Activated CD8-positive, alpha-beta T cell treated with anti-CD3 and anti-CD28 coated beads, Interleukin-2, amount 10 ng/mL, durations not matched to agents 7 days and 5 days (primary cell): ENCODE measurements at regions not wholly inside any gene's neighbourhood (a gene's known extent, or its start where the extent isn't known, plus 50 kb on each side); places are given as distances from the start of the nearest gene placed in this dataset.

Experiments used
- ATAC-seq: fragments of 150-1000 bp; cut with Tn5 transposase; one replicate; pipeline ENCODE4 v1.10.0; 2021; ENCODE audit warnings: moderate library complexity
- CTCF ChIA-PET: fragments of 350-600 bp; sonication (Branson Sonifier 250); formaldehyde crosslinking; loops from one replicate; lab custom pipeline; 2021; ENCODE audit warnings: antibody characterized with exemption; lab: Charles Lee
- POLR2A ChIA-PET: fragments of 350-600 bp; sonication (Branson Sonifier 250); formaldehyde crosslinking; loops from one replicate; lab custom pipeline; 2021; ENCODE audit warnings: antibody characterized with exemption; lab: Charles Lee
- DNase-seq: peaks from one replicate; pipeline ENCODE4 v3.0.0-alpha.2; 2020
- H3K27ac Mint-ChIP-seq: one replicate; pipeline ENCODE4 v1.8.0; 2021; ENCODE audit warnings: mild to moderate bottlenecking, mixed read lengths
- H3K27me3 Mint-ChIP-seq: one replicate; pipeline ENCODE4 v1.8.0; 2021; ENCODE audit warnings: low read depth, mixed read lengths
- H3K36me3 Mint-ChIP-seq: one replicate; pipeline ENCODE4 v1.8.0; 2021; ENCODE audit warnings: low read depth, mixed read lengths
- H3K4me1 Mint-ChIP-seq: one replicate; pipeline ENCODE4 v1.8.0; 2021; ENCODE audit warnings: low read depth, mixed read lengths
- H3K4me3 Mint-ChIP-seq: one replicate; pipeline ENCODE4 v1.8.0; 2021; ENCODE audit warnings: mild to moderate bottlenecking, mixed read lengths
- H3K9me3 Mint-ChIP-seq: one replicate; pipeline ENCODE4 v1.8.0; 2022; ENCODE audit warnings: mixed read lengths; ENCODE audit not compliant: insufficient read depth

- CTCF ChIA-PET = no interaction called here
- no peaks in the 10 kb centered on the region for H3K36me3 Mint-ChIP-seq
Observed at GRCh38 chr14:27528328-27528727, 930.5 kb upstream of the NOVA1 start.

GRCh38 chr14:27536748-27537147 is 938.9 kb upstream of the NOVA1 start:
- DNase-seq = no peak
- Mint-ChIP-seq H3K36me3 (no peaks in the 10 kb centered on the region), H3K4me3 (no peak overlapping the region), H3K9me3 (peaks cover 20% of the 10 kb centered on the region), H3K27me3 (no peaks in the 10 kb centered on the region), H3K4me1 (no peaks in the 10 kb centered on the region), H3K27ac (no peak overlapping the region)
- ChIA-PET POLR2A (no interaction called here), CTCF (no interaction called here)
- ATAC-seq = no peak

More at GRCh38 chr14:27528328-27528727, 930.5 kb upstream of the NOVA1 start:
- no peak overlapping the region for H3K27ac Mint-ChIP-seq
- POLR2A ChIA-PET = no interaction called here
- H3K4me1 Mint-ChIP-seq = no peaks in the 10 kb centered on the region
- peaks cover 21% of the 10 kb centered on the region for H3K9me3 Mint-ChIP-seq
- no peaks in the 10 kb centered on the region for H3K27me3 Mint-ChIP-seq
- ATAC-seq (no peak), DNase-seq (no peak)
- H3K4me3 Mint-ChIP-seq = no peak overlapping the region

DNA sequence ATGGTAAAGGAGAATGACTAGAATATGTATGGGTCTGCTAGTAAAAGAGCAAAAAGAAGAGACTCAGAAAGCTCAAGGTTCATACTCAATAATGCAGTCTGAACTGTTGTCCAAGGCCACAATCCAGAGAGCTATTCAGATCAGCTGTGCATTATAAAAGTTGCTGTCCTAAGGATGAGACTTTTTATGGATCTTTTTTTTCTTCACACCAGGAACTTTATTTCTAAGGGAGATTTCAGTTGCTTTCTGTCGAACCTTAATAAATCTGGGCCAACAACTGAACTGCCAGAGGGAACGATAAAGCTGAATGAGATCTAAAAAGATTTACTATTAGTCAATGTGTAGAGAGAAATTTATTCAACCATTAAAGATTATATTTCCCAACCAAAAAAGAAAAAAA is 948.3 kb upstream of the NOVA1 start:
- Mint-ChIP-seq H3K36me3 (no peaks in the 10 kb centered on the region), H3K4me1 (no peaks in the 10 kb centered on the region), H3K9me3 (peaks cover 8% of the 10 kb centered on the region), H3K4me3 (no peak overlapping the region), H3K27me3 (no peaks in the 10 kb centered on the region), H3K27ac (no peak overlapping the region)
- no peak for DNase-seq
- CTCF ChIA-PET = no interaction called here
- no peak for ATAC-seq
- POLR2A ChIA-PET = no interaction called here

DNA sequence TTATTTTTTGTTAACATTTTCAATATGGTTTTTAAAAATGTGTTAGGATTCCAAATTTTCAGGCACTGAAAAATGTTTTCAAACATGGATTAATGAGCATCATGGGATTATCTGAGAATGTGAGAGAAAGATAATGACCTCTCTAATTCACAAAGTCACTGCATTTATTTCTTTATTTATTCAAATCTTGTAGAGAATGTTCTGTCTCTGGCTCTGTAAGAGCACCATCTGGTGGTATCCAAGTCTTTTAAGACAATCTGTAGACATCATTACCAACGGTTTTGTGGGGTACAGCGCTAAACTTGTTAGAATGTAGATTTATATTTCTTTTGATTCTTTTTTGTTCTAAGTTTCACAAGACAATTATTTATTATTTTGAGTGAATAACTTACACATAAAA is 956.0 kb upstream of the NOVA1 start:
- no peaks in the 10 kb centered on the region for H3K36me3 Mint-ChIP-seq
- H3K9me3 Mint-ChIP-seq = peaks cover 11% of the 10 kb centered on the region
- no peak overlapping the region for H3K4me3 Mint-ChIP-seq
- POLR2A ChIA-PET = no interaction called here
- CTCF ChIA-PET = no interaction called here
- DNase-seq (no peak), ATAC-seq (no peak)
- no peak overlapping the region for H3K27ac Mint-ChIP-seq
- no peaks in the 10 kb centered on the region for H3K27me3 Mint-ChIP-seq
- no peaks in the 10 kb centered on the region for H3K4me1 Mint-ChIP-seq

- POLR2A ChIA-PET = no interaction called here
- no peak for ATAC-seq
- H3K4me1 Mint-ChIP-seq = no peaks in the 10 kb centered on the region
- H3K27ac Mint-ChIP-seq = no peak overlapping the region
- no peaks in the 10 kb centered on the region for H3K27me3 Mint-ChIP-seq
- no peak for DNase-seq
- H3K9me3 Mint-ChIP-seq = peaks cover 18% of the 10 kb centered on the region
- CTCF ChIA-PET = no interaction called here
- no peaks in the 10 kb centered on the region for H3K36me3 Mint-ChIP-seq
- no peak overlapping the region for H3K4me3 Mint-ChIP-seq
Observed at GRCh38 chr14:27557445-27557844, 959.6 kb upstream of the NOVA1 start.

- Mint-ChIP-seq H3K27ac (no peak overlapping the region), H3K9me3 (peaks cover 29% of the 10 kb centered on the region), H3K36me3 (no peaks in the 10 kb centered on the region), H3K27me3 (no peaks in the 10 kb centered on the region), H3K4me3 (no peak overlapping the region), H3K4me1 (no peaks in the 10 kb centered on the region)
- DNase-seq (no peak), ATAC-seq (no peak)
- ChIA-PET CTCF (no interaction called here), POLR2A (no interaction called here)
Observed at GRCh38 chr14:27559848-27560247, 962.0 kb upstream of the NOVA1 start.

- Mint-ChIP-seq H3K9me3 (peaks cover 32% of the 10 kb centered on the region), H3K4me1 (no peaks in the 10 kb centered on the region), H3K36me3 (no peaks in the 10 kb centered on the region), H3K27me3 (no peaks in the 10 kb centered on the region), H3K27ac (no peak overlapping the region), H3K4me3 (no peak overlapping the region)
- DNase-seq (no peak), ATAC-seq (no peak)
- CTCF ChIA-PET = no interaction called here
- POLR2A ChIA-PET = no interaction called here
Observed at GRCh38 chr14:27566843-27567382, 969.1 kb upstream of the NOVA1 start.

DNA sequence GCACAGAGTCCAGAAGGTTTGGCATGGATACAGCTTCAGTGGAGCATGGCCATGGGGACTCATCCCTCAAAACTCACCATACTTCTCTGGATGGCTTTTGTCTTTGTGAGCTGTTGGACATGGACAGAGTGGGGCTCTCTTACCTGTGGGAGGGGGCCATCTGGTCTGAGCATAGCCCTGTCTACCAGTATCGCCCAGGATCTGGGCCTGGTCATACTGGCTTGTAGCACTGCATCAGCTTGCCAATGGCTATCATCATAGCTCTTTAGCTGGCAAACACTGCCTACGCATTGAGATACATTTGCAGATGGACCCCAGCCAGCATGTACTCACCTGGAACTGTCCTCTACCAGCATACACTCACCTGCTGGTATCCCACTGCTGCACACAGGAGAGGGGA is 975.2 kb upstream of the NOVA1 start:
- Mint-ChIP-seq H3K4me1 (no peaks in the 10 kb centered on the region), H3K27me3 (no peaks in the 10 kb centered on the region), H3K9me3 (peaks cover 33% of the 10 kb centered on the region), H3K27ac (no peak overlapping the region), H3K36me3 (no peaks in the 10 kb centered on the region), H3K4me3 (no peak overlapping the region)
- ChIA-PET POLR2A (no interaction called here), CTCF (no interaction called here)
- DNase-seq = no peak
- ATAC-seq = no peak

DNA sequence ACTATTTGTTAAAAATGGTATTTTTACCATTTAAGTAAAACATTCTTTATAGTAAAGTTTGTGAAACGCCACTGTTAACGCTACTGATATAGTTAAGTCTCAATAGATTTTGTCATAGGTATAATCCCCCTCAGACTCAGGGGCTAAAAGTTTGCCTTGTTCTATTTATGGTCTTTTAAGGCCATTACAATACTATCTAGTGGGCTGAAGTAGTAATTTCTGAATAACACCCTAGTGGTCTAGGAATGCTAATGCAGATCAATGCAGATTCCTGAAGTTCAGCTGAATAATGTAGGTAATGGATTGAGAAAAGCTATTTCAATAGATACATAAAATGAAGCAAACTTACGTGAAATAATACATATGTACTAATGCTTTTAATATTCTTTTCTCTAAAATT is 989.3 kb upstream of the NOVA1 start:
- Mint-ChIP-seq H3K27me3 (no peaks in the 10 kb centered on the region), H3K27ac (no peak overlapping the region), H3K9me3 (peaks cover 21% of the 10 kb centered on the region), H3K36me3 (no peaks in the 10 kb centered on the region), H3K4me3 (no peak overlapping the region), H3K4me1 (no peaks in the 10 kb centered on the region)
- ATAC-seq (no peak), DNase-seq (no peak)
- ChIA-PET POLR2A (no interaction called here), CTCF (no interaction called here)

DNA sequence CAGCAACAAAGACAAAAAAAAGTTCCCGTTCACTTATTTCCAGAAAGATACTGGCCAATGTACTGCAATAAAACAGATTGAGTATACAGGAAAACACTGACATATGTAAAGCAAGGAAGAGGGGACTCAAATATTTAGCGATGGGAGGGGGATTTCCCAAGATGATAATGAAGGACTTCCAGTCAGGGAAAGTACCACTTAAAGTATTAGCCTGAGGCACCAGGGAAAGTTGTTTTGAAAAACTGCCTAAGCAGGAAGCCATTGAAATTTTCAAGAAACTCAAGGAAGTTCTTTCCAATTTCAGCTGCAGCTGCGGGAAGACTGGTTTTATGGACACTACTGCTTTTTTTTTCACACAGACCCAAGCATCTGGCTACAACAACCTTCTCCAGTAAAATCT is 1007.4 kb upstream of the NOVA1 start:
- Mint-ChIP-seq H3K4me3 (no peak overlapping the region), H3K27ac (no peak overlapping the region), H3K4me1 (no peaks in the 10 kb centered on the region), H3K9me3 (peaks cover 12% of the 10 kb centered on the region), H3K27me3 (no peaks in the 10 kb centered on the region), H3K36me3 (no peaks in the 10 kb centered on the region)
- ATAC-seq (no peak), DNase-seq (no peak)
- CTCF ChIA-PET = no interaction called here
- POLR2A ChIA-PET = no interaction called here

GRCh38 chr14:27608377-27608776 is 1010.5 kb upstream of the NOVA1 start:
- Mint-ChIP-seq H3K4me3 (no peak overlapping the region), H3K4me1 (no peaks in the 10 kb centered on the region), H3K27ac (no peak overlapping the region), H3K27me3 (no peaks in the 10 kb centered on the region), H3K9me3 (peaks cover 17% of the 10 kb centered on the region), H3K36me3 (no peaks in the 10 kb centered on the region)
- ATAC-seq (no peak), DNase-seq (no peak)
- CTCF ChIA-PET = no interaction called here
- POLR2A ChIA-PET = interaction anchor here (0.5 kb wide), 1 partner anchor 408 kb away, joined by 3 read pairs; no protein-coding TSS in a partner anchor

- no peak overlapping the region for H3K4me3 Mint-ChIP-seq
- CTCF ChIA-PET = no interaction called here
Observed at GRCh38 chr14:27612121-27612520, 1014.3 kb upstream of the NOVA1 start.

DNA sequence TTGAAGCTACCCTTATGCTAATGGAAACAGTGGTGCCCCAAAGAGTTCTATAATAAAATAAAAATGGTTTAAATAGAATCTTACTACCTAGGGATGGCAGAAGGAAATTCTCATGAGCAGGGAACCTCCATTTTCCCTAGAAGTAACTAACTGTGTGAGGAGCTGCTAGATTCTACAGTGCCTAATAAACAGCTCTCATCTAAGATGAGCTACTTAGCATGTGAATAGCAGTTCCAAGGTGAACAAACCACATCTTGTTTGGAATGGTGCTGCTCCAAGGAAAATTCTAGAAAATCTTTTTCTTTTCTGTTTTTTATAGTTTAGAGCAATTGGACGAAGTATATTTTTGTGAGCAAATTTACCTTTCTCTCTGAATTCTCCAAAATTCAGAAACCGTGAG is 1015.3 kb upstream of the NOVA1 start:
- Mint-ChIP-seq H3K36me3 (no peaks in the 10 kb centered on the region), H3K27me3 (no peaks in the 10 kb centered on the region), H3K4me3 (no peak overlapping the region), H3K4me1 (no peaks in the 10 kb centered on the region), H3K27ac (no peak overlapping the region), H3K9me3 (peaks cover 12% of the 10 kb centered on the region)
- CTCF ChIA-PET = no interaction called here
- POLR2A ChIA-PET = no interaction called here
- DNase-seq (no peak), ATAC-seq (no peak)

More at GRCh38 chr14:27612121-27612520, 1014.3 kb upstream of the NOVA1 start:
- Mint-ChIP-seq H3K27ac (no peak overlapping the region), H3K36me3 (no peaks in the 10 kb centered on the region), H3K27me3 (no peaks in the 10 kb centered on the region), H3K9me3 (peaks cover 15% of the 10 kb centered on the region), H3K4me1 (no peaks in the 10 kb centered on the region)
- POLR2A ChIA-PET = no interaction called here
- ATAC-seq (no peak), DNase-seq (no peak)
